Liver (tissue), 3 donors: ENCODE measurements at regions not wholly inside any gene's neighbourhood (a gene's known extent, or its start where the extent isn't known, plus 50 kb on each side); places are given as distances from the start of the nearest gene placed in this dataset.

Source experiments
- CTCF ChIP-seq: fragments of 150-350 bp; IDR thresholded peaks from 2 replicates; pipeline ENCODE4 v1.5.1; 2017; ENCODE audit warnings: improper control_type of control experiment, low read depth, low read length; ENCODE audit not compliant: missing input control
- EGR1 ChIP-seq, 2 donors: IDR thresholded peaks; 2 replicates each; pipeline ENCODE4 v1.6.1; 2016 to 2018; ENCODE audit warnings: antibody characterized with exemption in 2 of 2, low read depth in 2 of 2
- HNF4A ChIP-seq, 2 donors: conservative IDR thresholded peaks; 2 replicates each; pipeline ENCODE4 v1.6.1; 2016; ENCODE audit warnings: antibody characterized with exemption in 2 of 2, mild to moderate bottlenecking in 2 of 2
- NR2F2 ChIP-seq: IDR thresholded peaks from 2 replicates; pipeline ENCODE4 v1.6.1; 2016; ENCODE audit warnings: antibody characterized with exemption
- RAD21 ChIP-seq, 2 donors: IDR thresholded peaks; 2 replicates each; pipeline ENCODE4 v1.6.1; 2016; ENCODE audit warnings: antibody characterized with exemption in 2 of 2, mild to moderate bottlenecking in 2 of 2
- SP1 ChIP-seq: IDR thresholded peaks from 2 replicates; pipeline ENCODE4 v1.6.1; 2018; ENCODE audit warnings: antibody characterized with exemption, mild to moderate bottlenecking
- TAF1 ChIP-seq: conservative IDR thresholded peaks from 2 replicates; pipeline ENCODE4 v1.6.1; 2016; ENCODE audit warnings: antibody characterized with exemption, mild to moderate bottlenecking
- YY1 ChIP-seq: IDR thresholded peaks from 2 replicates; pipeline ENCODE4 v1.6.1; 2016; ENCODE audit warnings: antibody characterized with exemption, mild to moderate bottlenecking
- TF ChIP-seq, protein P1 (sequence below): IDR thresholded peaks from 2 replicates; pipeline ENCODE4 v1.6.1; 2016; ENCODE audit warnings: antibody characterized with exemption, mild to moderate bottlenecking
- TF ChIP-seq, protein P2 (sequence below): IDR thresholded peaks from 2 replicates; pipeline ENCODE4 v1.6.1; 2016; ENCODE audit warnings: antibody characterized with exemption
- donor health status: healthy.
- donor health status: healthy.

GRCh38 chr5:63118221-63118620 lies 539.6 kb downstream of the LRRC70 start:
- TF ChIP-seq, protein P1, sequence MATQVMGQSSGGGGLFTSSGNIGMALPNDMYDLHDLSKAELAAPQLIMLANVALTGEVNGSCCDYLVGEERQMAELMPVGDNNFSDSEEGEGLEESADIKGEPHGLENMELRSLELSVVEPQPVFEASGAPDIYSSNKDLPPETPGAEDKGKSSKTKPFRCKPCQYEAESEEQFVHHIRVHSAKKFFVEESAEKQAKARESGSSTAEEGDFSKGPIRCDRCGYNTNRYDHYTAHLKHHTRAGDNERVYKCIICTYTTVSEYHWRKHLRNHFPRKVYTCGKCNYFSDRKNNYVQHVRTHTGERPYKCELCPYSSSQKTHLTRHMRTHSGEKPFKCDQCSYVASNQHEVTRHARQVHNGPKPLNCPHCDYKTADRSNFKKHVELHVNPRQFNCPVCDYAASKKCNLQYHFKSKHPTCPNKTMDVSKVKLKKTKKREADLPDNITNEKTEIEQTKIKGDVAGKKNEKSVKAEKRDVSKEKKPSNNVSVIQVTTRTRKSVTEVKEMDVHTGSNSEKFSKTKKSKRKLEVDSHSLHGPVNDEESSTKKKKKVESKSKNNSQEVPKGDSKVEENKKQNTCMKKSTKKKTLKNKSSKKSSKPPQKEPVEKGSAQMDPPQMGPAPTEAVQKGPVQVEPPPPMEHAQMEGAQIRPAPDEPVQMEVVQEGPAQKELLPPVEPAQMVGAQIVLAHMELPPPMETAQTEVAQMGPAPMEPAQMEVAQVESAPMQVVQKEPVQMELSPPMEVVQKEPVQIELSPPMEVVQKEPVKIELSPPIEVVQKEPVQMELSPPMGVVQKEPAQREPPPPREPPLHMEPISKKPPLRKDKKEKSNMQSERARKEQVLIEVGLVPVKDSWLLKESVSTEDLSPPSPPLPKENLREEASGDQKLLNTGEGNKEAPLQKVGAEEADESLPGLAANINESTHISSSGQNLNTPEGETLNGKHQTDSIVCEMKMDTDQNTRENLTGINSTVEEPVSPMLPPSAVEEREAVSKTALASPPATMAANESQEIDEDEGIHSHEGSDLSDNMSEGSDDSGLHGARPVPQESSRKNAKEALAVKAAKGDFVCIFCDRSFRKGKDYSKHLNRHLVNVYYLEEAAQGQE = no peak
- TF ChIP-seq CTCF (no peak), RAD21 (IDR thresholded peaks at IDR 0.05) (no peak), NR2F2 (no peak), SP1 (no peak), EGR1 (IDR thresholded peaks at IDR 0.05; ENCODE audit: low read depth in 2 of 2) (no peak), HNF4A (conservative IDR thresholded peaks at IDR 0.05) (no peak), TAF1 (no peak), YY1 (no peak)
- TF ChIP-seq, protein P2, sequence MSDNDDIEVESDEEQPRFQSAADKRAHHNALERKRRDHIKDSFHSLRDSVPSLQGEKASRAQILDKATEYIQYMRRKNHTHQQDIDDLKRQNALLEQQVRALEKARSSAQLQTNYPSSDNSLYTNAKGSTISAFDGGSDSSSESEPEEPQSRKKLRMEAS = no peak
